Ishikawa (cell line): ENCODE measurements at regions not wholly inside any gene's neighbourhood (a gene's known extent, or its start where the extent isn't known, plus 50 kb on each side); places are given as distances from the start of the nearest gene placed in this dataset.

ENCODE experiments used
- CEBPB ChIP-seq: IDR thresholded peaks from 2 replicates; pipeline ENCODE4 v1.6.1; 2012
- EP300 ChIP-seq: IDR thresholded peaks from 2 replicates; pipeline ENCODE4 v1.6.1; 2012; ENCODE audit warnings: borderline replicate concordance
- FOXM1 ChIP-seq: IDR thresholded peaks from 2 replicates; pipeline ENCODE4 v1.6.1; 2012; ENCODE audit warnings: low read depth, borderline replicate concordance
- RAD21 ChIP-seq: IDR thresholded peaks from 2 replicates; pipeline ENCODE4 v1.6.1; 2012; ENCODE audit warnings: low read depth
- REST ChIP-seq: IDR thresholded peaks from 2 replicates; pipeline ENCODE4 v1.6.1; 2012; ENCODE audit warnings: low read depth, mild to moderate bottlenecking
- TAF1 ChIP-seq: IDR thresholded peaks from 2 replicates; pipeline ENCODE4 v1.6.1; 2012; ENCODE audit warnings: low read depth, mild to moderate bottlenecking
- USF1 ChIP-seq: IDR thresholded peaks from 2 replicates; pipeline ENCODE4 v1.6.1; 2012
- YY1 ChIP-seq: IDR thresholded peaks from 2 replicates; pipeline ENCODE4 v1.6.1; 2012; ENCODE audit warnings: low read depth
- ZBTB7A ChIP-seq: IDR thresholded peaks from 2 replicates; pipeline ENCODE4 v1.6.1; 2012; ENCODE audit warnings: low read depth
- TF ChIP-seq, protein P1 (sequence below): IDR thresholded peaks from 2 replicates; pipeline ENCODE4 v1.6.1; 2012

- TF ChIP-seq CEBPB (no peak), USF1 (no peak), YY1 (no peak), RAD21 (no peak), TAF1 (no peak), REST (no peak), FOXM1 (no peak), EP300 (no peak), ZBTB7A (no peak)
- TF ChIP-seq, protein P1, sequence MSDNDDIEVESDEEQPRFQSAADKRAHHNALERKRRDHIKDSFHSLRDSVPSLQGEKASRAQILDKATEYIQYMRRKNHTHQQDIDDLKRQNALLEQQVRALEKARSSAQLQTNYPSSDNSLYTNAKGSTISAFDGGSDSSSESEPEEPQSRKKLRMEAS = no peak
Measured at GRCh38 chrX:124226129-124226528, 106.3 kb upstream of the TEX13D start.
